Femur (tissue), 1 donor: ENCODE measurements at regions not wholly inside any gene's neighbourhood (a gene's known extent, or its start where the extent isn't known, plus 50 kb on each side); places are given as distances from the start of the nearest gene placed in this dataset.
"Not testable (repeated sequence)": the region's sequence is repeated elsewhere in the genome, so short reads cannot be mapped to it uniquely, and the experiment has no call there.

Experiments used
- DNase-seq: peaks from one replicate; pipeline ENCODE4 v3.0.0-alpha.2; 2017

DNA sequence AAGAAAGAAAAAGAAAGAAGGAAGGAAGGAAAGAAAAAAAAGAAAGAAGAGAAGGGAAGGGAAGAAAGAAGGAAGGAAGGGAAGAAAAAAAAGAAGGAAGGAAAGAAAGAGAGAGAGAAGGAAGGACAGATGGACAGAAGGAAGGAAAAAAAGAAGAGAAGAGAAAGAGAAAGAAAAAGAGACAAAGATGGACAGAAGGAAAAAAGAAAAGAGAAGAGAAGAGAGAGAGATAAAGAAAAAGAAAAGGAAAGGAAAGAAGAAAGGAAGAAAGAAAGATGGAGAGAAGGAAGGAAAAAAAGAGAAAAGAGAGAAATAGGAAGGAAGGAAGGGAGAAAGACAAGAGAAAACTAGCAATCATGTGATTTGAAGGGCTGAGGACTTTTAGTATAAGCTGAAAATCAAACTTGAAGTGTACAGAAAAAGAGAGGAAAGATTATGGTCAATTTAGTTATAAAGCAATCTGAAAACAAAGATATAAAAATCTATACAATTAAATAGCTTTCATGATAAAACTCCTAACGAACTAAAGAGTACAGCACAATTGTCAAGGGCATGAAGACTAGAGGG is 115.3 kb downstream of the LTN1 start:
- DNase-seq = no peak

DNA sequence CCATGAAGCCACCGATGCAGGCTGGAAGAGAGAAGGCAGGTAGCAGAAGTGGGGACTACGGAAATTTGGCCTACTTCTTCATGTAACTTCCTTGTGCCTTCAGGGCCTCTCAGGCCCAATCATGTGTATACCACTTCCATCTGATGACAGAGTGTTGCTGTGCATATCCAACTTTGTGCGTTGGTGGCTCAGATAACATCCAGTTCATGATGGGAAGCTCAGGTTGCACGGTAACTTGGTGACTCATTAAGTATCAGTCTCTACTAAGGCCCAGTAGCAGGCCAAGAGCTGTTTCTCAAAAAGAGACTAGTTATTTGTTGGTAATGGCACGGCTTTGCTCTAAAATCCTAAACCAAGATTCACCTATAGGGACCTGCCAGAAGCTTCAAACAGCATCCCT is 117.6 kb downstream of the LTN1 start:
- DNase-seq = no peak

DNA sequence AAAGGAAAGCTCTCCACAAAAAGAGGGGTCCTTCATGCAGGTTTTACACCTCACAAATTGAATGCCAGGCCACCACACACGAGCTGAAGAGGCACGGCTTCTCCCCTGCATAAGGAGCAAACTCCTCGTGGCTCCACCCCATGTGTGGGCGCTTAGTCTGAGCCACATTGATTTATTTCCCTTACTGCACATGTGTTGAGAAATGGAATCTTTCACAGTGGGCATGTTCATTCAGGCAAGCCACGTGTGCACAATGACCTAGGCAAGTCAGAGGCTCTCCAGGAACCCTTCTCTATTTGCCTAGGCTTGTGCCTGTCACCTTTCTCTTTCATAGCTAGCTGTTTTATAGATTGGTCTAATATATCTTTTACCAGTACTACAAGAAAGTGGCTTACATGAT is 120.5 kb downstream of the LTN1 start:
- no peak for DNase-seq

DNA sequence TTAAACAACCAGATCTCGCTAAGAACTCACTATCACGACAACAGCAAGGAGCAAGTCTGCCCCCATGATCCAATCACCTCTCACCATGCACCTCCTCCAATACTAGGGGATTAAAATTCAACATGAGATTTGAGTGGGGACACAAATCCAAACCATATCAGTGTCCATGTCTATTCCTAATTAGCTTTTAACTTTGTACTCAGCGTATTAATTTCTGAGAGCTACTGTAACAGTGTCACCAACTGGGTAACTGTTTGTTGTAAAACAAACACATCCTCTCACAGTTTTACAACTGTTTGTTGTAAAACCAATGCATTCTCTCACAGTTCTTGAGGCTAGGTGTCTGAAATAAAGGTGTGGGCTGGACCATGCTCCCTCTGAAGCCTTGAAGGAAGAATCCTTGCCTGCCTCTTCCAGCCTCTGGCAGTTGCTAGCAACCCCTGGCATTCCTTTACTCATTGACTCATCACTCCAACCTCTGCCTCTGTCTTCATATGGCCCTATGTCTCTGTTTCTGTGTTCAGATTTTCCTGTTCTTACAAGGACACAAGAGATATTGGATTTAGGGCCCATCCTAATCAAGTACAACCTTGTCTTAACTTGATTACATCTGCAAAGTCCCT is 121.2 kb downstream of the LTN1 start:
- DNase-seq = no peak

DNA sequence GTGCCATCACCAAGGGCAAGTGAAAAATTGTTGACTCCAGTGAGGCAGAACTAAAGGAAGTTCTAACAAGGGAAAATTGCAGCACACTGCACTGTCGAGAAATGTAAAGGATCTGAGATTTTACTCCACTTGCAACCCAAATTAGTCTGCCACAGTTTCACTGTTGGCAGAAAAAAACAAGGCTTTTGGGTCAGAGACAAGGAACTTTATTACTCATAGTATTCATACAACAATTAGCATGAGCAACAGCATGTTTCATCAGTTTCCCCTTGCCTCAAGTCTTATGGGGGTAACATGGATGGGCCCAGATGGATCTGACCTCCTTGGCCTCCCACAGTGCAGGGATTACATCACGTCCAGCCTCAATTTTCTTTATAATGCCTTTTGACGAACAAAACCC is 125.3 kb downstream of the LTN1 start:
- DNase-seq = no peak

DNA sequence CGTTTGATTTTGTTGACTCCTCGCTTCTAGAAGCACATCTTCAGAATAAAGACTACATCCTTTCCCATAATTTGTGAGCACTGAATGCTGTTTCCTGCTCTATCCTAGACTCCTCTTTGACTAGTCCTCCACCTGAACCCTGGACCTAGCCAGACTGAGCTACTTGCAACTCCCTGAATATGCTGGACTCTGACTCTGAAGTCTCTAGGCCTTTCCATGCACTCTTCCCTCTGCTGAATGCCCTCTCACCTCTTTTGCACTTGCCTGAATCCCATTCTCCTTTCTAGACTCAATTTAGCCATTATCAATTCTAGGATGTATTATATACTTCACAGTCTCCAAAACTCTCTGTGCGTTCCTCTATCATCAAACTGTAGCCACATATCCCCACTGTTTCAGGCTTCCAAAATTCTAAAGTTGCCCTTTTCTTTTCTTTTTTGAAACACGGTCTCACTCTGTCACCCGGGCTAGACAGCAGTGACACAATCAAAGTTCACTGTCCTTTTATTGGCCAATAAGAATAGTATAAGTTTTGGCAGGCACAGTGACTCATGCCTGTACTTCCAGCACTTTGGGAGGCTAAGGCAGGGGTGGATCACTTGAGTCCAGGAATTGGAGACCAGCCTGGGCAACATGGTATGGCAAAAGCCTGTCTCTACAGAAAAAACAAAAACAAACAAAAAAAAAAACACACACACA is 127.0 kb downstream of the LTN1 start:
- DNase-seq = no peak

DNA sequence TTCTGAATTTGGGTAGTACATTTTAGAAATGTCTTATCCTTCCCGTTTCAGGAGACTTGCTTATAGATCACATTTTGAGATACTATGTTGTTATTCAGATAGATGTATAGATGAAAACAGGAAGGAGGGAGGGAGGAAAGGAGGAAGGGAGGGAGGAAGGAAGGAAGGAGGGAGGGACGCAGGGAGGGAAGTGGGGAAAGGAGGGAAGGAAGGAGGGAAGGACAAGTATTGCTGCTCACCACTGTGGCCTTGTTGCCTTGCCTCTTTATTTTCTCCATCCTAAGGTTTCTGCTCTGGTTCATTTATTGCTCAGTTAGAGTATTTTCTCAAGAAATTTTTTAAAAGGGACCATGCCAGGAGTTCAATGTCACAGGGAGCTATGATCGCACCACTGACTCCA is 134.3 kb downstream of the LTN1 start:
- DNase-seq = no peak

DNA sequence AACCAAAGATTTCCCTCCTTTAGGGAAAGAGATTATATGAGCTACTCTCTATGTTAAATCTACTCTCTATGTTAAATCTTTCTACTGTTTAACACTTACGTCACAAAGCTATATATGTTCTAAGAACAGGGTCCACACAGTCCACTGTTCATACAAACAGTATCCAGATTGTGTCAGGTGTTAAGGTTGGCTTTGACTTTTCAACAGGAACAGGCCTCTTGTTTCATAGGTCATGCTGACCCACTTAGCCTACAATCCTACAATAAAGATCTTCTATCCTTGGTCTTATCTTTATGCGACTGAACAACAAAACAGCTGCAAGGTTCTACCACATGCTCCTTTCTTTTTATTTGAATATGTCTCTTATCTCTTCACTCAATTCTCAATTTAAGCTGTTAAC is 134.9 kb downstream of the LTN1 start:
- no peak for DNase-seq

DNA sequence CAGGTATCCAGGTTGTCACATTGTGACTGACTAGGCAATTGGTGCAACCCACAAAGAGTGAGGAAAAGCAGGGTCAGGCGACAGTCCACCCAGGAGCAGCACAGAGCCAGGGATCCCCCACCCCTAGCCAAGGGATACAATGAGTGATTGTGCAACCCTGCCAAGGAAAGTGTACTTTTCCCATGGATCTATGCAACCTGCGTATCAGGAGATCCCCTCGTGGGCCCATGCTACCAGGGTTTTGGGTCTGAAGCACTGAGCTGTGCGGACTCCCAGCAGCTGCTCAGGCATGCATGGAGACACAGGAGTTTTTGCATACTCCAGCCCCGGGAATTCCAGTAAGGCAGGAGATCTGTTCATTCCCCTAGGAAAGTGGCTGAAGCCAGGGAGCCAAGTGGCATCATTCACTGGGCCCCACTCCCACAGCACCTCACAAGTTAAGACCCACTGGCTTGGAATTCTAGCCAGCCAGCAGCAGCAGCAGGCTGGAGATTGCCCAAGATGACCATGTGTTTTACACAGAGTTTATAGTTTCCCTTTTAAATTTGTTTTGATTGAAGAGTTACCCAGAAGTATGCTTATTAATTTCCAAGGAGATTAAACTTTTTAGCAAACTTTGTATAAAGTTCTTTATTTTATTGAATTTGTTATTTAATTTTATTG is 136.0 kb downstream of the LTN1 start:
- DNase-seq = peak; percentile 19

DNA sequence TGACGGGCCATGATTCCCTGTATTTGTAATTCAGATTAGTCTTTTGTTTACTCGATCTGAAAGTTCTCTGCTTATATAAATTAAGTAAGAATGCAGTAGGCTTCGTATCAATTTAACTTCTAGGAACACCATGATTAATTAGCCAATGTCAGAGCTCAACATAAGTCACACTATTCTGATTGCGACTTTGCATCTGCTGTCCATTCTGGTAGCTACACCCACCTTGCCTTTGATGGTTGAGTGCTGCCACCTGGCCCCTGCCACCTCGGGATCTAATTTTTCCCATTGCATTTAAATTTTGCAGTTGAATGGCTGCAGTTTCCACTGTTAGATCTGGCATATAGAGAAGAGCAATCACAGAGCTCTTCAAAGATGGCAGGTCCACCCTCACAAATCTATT is 140.0 kb downstream of the LTN1 start:
- DNase-seq = no peak

DNA sequence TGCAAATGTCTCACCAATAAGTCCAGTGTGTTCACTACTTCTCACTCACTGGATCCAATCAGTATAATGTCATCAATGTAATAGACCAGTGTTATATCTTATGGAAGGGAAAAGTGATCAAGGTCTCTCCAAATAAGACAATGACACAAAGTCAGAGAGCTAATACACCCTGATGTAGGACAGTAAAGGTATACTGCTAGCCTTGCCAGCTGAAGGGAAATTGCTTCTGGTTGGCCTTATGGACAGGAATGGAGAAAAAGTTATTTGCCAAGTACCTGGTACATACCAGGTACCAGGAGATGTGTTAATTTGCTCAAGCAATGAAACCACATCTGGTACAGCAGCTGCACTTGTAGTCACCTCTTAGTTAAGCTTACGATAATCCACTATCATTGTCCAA is 141.0 kb downstream of the LTN1 start:
- DNase-seq = no peak

DNA sequence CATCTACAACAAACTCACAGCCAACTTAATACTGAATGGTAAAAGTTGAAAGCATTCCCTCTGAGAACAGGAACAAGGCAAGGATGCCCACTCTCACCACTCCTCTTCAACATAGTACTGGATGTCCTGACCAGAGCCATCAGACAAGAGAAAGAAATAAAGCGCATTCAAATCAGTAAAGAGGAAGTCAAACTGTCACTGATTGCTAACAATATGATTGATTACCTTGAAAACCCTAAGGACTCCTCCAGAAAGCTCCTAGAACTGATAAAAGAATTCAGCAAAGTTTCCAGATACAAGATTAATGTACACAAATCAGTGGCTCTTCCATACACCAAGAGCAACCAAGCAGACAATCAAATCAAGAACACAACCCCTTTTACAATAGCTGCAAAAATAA is 153.4 kb downstream of the LTN1 start:
- DNase-seq = not testable (repeated sequence)

DNA sequence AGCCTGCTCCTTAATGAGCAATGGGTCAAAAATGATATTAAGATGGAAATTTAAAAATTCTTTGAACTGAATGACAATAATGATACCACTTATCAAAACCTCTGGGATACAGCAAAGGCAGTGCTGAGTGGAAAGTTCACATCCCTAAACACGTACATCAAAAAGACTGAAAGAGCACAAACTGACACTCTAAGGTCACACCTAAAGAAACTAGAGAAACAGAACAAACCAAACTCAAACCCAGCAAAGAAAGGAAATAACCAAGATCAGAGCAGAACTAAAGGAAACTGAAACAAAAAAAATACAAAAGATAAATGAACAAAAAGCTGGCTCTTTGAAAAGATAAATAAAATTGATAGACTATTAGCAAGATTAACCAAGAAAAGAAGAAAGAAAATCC is 155.3 kb downstream of the LTN1 start:
- DNase-seq = not testable (repeated sequence)

DNA sequence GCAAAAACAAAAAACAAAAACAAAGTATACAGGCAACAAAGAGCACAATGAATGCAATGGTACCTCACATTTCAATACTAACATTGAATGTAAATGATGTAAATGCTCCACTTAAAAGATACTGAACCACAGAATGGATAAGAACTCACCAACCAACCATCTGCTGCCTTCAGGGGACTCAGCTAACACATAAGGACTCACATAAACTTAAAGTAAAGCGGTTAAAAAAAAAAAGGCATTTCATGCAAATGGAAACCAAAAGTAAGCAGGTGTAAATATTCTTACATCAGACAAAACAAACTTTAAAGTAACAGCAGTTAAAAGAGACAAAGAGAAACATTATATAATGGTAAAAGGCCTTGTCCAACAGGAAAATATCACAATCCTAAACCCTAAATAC is 156.1 kb downstream of the LTN1 start:
- DNase-seq = not testable (repeated sequence)

DNA sequence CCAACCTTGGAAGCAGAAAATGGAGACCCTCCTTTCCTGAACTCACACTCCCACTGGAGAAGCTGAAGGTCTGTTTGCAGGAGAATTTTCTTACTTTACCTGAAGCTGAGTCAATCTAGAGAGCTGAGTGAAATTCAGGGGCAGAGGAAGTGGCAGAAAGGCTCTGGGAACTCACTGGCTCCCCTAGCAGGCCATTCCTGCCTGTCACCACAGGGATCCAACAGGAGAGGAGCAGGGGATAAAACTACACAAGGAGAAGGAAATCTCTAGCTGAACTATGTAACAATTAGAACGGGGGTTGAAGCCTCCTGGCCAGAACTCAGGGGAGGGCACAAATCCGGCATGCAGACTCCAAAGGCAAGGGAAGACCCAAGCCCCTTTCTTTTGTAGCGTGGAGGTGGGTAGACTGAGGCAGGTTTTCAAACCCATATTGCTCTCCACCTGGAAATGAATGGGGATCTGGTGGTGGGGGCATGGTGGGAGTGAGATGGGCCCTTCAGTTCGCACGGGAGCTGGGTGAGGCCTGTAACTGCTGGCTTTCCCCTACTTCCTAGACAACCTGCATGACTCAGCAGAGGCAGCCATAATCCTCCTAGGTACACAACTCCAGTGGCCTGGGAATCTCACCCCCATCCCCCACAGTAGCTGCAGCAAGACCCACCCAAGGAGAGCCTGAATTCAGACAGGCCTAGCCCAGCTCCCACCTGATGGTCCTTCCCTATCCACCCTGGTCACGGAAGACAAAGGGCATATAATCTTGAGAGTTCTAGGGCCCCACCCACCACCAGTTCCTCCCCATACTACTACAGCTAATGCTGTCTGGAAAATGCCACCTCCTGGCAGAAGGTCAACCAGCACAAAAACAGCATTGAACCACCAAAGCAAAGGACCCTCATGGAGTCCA is 158.1 kb downstream of the LTN1 start:
- no peak for DNase-seq

DNA sequence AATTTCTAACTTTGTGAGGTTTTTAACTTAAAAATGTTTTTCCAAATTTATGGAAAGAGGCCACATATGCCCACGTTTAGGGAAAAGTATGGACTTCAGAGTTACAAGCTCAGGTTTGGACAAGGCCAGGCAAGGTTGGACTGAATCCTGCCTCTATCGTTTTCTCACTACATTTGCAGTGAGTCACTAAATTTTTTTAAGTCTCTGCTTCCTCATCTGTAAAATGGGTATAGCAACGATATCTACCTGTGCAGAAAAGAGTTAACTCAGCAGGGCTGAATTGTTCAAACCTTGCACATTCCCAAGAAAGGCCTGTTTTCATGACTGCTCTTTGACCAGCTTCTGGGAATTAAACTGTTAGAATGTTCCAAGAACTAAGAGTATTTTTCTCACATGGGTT is 159.1 kb downstream of the LTN1 start:
- DNase-seq = no peak

DNA sequence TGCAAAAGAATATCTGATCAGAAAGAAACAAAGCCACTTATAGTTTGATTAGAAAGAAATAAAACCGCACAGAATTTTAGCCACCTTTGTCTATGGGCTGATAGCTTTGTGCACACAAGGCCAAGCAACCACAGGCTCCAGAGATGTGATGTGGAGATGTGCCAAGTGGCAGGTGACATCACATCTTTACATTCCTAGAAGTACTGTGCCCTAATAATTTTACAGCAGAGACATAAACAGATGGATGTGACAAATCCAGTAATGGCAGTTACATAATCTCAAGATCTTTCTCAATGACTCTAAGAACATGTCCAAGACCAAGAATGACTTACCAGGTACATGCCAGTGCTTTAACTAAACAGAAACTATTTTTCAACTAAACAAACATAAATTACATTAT is 159.5 kb downstream of the LTN1 start:
- DNase-seq = no peak

DNA sequence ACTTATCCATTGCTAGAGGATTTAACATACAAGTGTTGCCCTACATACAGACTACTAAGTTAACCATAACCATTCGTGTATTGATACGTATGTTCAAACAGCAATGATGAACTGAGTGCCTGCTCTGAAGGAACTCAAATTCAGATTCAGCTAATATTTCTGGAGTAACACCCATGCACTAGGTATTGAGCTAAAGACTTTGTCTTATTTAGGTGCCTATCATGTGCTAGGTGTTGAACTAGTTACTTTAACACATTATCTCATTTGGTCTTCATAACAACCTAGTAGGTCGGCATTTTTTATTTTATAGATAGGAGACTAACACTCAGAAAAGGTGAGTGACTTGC is 160.0 kb downstream of the LTN1 start:
- DNase-seq = no peak

DNA sequence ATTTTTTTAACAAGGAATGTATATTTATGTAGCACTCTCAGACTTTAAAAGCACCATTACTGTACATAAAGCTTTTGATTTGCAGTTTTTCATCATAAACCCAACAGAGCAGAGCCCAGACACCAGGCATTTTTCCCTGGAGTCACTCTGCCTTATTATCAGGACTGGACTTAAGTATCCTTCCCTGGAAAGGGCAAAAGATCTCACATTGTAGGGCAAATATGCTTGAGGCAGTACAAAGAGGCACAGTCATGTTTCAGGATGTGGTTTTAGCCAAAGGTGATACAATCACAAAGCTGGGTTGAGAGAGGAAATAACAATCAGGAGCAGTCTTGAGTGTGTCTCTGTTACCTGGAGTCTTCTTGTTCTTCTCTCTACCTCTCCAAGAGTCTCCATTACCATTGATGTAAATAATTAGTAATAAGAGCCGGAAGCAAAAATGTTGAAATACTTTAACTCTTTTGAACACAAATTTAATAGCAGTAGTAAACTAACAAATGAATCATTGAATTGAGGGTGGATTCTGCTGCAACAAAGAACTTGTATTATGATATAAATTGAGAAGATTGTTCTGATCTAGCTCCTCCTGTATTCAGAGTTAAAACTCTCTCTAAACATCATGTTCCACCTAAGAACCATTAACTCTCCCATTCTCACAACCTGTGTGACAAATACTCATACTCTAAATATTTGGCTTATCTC is 160.5 kb downstream of the LTN1 start:
- DNase-seq = no peak

DNA sequence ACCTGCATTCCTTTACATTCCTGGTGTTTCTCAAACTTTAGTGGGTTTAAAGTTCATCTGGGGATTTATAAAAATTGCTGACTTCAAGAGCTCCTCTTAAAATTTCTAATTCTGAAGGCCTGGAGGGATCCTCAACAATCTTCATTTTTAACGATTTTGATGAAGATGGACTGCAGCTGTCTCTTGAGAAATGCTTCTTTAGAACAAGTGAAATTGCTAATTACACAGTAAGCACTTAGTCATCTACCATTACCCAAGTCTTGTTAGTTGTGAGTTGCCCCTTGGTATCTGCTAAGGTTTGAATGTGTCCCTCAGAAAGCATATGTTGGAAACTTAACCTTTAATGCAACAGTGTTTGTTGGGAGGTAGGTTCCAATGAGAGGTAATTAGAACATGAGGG is 163.7 kb downstream of the LTN1 start:
- DNase-seq = no peak

DNA sequence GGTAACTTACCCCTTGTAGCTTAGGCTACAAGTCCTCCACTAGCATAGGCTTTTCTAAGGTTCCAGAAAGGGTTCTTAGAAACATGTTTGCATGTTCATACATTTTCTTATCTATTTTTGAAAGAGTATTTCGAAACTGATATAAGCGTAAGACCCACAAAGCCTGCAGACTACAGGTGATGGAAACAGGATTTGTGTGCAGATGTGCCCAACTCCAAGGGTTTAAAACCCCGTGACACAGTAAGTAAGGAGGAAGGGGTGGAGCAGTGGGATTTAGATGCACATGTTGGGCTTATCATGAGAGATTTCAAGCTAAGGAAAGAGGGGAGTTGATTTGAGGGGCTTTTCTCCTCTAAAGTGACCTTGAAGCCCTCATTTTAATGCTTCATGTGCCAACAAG is 164.7 kb downstream of the LTN1 start:
- no peak for DNase-seq

DNA sequence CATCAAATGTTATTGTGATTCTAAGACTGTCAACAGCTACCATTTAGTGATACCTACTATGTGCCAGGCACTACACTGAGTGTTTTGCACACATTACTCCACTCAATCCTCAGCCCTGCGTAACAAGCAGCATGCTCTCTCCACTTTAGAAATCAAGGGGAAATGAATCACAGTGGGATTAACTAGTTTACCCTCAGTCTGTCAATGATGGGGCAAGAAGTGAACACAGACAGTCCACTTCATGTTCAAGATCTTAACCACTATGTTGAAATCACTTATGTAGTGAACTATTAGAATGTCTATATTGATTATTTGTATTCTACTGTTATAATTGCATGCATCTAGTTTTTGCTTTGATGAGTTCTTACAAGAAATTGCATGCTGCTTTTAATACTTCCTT is 165.3 kb downstream of the LTN1 start:
- no peak for DNase-seq

DNA sequence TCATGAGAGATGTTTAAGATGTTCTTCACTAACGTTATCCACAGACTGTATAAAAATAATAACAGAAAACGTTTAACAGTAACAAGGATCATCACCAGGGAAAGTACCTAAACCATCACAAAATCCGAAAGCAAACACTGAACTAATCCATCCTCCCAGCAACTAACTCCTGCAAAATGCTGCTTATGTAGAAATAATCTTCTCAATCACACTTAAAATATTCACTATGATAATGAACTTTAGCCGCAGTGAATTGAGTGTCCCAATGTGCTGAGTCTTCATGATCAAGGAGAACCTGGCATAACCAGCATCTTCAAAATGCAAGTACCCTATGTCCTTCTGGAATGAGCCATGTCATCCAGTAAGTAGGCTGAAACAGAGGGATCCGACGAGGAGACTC is 166.1 kb downstream of the LTN1 start:
- no peak for DNase-seq
